ENCODE measurements at regions not wholly inside any gene's neighbourhood (a gene's known extent, or its start where the extent isn't known, plus 50 kb on each side); places are given as distances from the start of the nearest gene placed in this dataset.

GRCh38 chr17:49913226-49914095, 55.5 kb upstream of the DLX4 start:
- Histone ChIP-seq H3K27ac (ENCODE audit: low read depth, low read length) (no peak overlapping the region), H3K27me3 (ENCODE audit: low read length) (no peaks in the 10 kb centered on the region)

DNA sequence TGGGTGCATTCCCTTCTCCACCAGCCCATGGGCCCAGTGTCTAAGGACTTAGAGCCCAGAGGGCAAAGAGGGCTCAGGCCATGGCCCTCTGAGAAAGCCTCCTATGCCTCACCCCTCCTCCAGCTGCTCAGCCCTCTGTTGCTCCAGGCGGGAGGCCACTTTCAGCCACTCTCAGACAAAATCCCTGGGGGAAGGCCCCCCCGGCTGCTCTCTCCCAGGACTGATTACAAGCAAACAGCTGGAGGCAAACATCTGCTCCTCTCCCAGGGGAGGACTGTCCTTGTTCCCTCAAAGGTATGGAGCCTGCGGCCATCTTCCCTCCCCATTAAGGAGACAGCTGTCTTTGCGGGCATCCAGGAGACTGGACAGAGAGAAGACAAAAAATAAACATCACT, 54.9 kb upstream of the DLX4 start:
- Histone ChIP-seq H3K27me3 (ENCODE audit: low read length) (no peaks in the 10 kb centered on the region), H3F3A (ENCODE audit: insufficient read depth) (no peaks in the 10 kb centered on the region)

More at GRCh38 chr17:49913226-49914095, 55.5 kb upstream of the DLX4 start:
- Histone ChIP-seq H3K4me2 (ENCODE audit: low read depth, low read length, poor library complexity, severe bottlenecking) (no peak overlapping the region), H3K9ac (ENCODE audit: low read length) (no peak overlapping the region), H3K9me2 (replicated peaks; ENCODE audit: insufficient read depth, low read length) (no peaks in the 10 kb centered on the region), H3F3A (ENCODE audit: insufficient read depth) (no peaks in the 10 kb centered on the region), H4K20me1 (ENCODE audit: low read depth, low read length) (no peaks in the 10 kb centered on the region), H3K36me3 (ENCODE audit: low read length) (no peaks in the 10 kb centered on the region), H3K4me3 (ENCODE audit: insufficient read depth, low read length, poor library complexity, severe bottlenecking) (no peak overlapping the region), H2AFZ (ENCODE audit: low read depth, low read length, severe bottlenecking) (no peak overlapping the region), H3K9me3 (ENCODE audit: insufficient read depth, low read length) (no peaks in the 10 kb centered on the region), H3K79me2 (ENCODE audit: insufficient read depth, low read length) (no peaks in the 10 kb centered on the region)
- no peak for TF ChIP-seq EZH2phosphoT487 (conservative IDR thresholded peaks at IDR 0.05; ENCODE audit: low read length)
- TF ChIP-seq, protein P1, sequence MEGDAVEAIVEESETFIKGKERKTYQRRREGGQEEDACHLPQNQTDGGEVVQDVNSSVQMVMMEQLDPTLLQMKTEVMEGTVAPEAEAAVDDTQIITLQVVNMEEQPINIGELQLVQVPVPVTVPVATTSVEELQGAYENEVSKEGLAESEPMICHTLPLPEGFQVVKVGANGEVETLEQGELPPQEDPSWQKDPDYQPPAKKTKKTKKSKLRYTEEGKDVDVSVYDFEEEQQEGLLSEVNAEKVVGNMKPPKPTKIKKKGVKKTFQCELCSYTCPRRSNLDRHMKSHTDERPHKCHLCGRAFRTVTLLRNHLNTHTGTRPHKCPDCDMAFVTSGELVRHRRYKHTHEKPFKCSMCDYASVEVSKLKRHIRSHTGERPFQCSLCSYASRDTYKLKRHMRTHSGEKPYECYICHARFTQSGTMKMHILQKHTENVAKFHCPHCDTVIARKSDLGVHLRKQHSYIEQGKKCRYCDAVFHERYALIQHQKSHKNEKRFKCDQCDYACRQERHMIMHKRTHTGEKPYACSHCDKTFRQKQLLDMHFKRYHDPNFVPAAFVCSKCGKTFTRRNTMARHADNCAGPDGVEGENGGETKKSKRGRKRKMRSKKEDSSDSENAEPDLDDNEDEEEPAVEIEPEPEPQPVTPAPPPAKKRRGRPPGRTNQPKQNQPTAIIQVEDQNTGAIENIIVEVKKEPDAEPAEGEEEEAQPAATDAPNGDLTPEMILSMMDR (IDR thresholded peaks at IDR 0.05; ENCODE audit: insufficient read depth, low read length, poor library complexity, severe bottlenecking) = no peak

DNA sequence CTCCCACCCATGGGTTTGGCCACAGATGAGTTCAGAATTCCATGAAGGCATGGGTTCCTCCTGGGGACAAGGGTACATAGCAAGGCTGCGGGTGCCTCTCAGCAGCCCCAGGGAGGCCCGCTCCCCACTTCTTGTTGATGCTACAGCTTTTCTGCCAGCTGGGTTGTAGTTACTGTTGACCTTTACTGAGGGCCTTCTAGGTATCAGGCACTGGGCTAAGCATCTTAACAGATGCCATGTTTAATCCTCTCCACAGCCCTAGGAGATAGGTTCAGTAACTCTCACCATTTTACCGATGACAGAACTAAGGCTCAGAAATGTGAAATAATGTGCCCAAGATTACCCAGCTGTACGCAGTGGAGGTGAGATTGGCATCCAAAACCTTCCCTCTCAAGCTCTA, 54.3 kb upstream of the DLX4 start:
- no peaks in the 10 kb centered on the region for H3K36me3 ChIP-seq (ENCODE audit: low read length)
- H3K9ac ChIP-seq (ENCODE audit: low read length) = no peak overlapping the region
- no peaks in the 10 kb centered on the region for H3K27me3 ChIP-seq (ENCODE audit: low read length)
- H3K9me3 ChIP-seq (ENCODE audit: insufficient read depth, low read length) = no peaks in the 10 kb centered on the region
- H3K4me2 ChIP-seq (ENCODE audit: low read depth, low read length, poor library complexity, severe bottlenecking) = no peak overlapping the region
- no peaks in the 10 kb centered on the region for H4K20me1 ChIP-seq (ENCODE audit: low read depth, low read length)
- H3K27ac ChIP-seq (ENCODE audit: low read depth, low read length) = no peak overlapping the region
- H3K4me3 ChIP-seq (ENCODE audit: insufficient read depth, low read length, poor library complexity, severe bottlenecking) = no peak overlapping the region
- H2AFZ ChIP-seq (ENCODE audit: low read depth, low read length, severe bottlenecking) = no peak overlapping the region
- H3K9me2 ChIP-seq (replicated peaks; ENCODE audit: insufficient read depth, low read length) = no peaks in the 10 kb centered on the region
- H3K79me2 ChIP-seq (ENCODE audit: insufficient read depth, low read length) = no peaks in the 10 kb centered on the region
- TF ChIP-seq EZH2phosphoT487 (conservative IDR thresholded peaks at IDR 0.05; ENCODE audit: low read length) = no peak
- TF ChIP-seq, protein P1 (IDR thresholded peaks at IDR 0.05; ENCODE audit: insufficient read depth, low read length, poor library complexity, severe bottlenecking) = no peak
- no peaks in the 10 kb centered on the region for H3F3A ChIP-seq (ENCODE audit: insufficient read depth)

More for the DNA sequence above, 54.9 kb upstream of the DLX4 start:
- Histone ChIP-seq H3K9ac (ENCODE audit: low read length) (no peak overlapping the region), H3K9me3 (ENCODE audit: insufficient read depth, low read length) (no peaks in the 10 kb centered on the region), H3K79me2 (ENCODE audit: insufficient read depth, low read length) (no peaks in the 10 kb centered on the region), H2AFZ (ENCODE audit: low read depth, low read length, severe bottlenecking) (no peak overlapping the region), H4K20me1 (ENCODE audit: low read depth, low read length) (no peaks in the 10 kb centered on the region), H3K4me3 (ENCODE audit: insufficient read depth, low read length, poor library complexity, severe bottlenecking) (no peak overlapping the region), H3K4me2 (ENCODE audit: low read depth, low read length, poor library complexity, severe bottlenecking) (no peak overlapping the region), H3K9me2 (replicated peaks; ENCODE audit: insufficient read depth, low read length) (no peaks in the 10 kb centered on the region), H3K36me3 (ENCODE audit: low read length) (no peaks in the 10 kb centered on the region), H3K27ac (ENCODE audit: low read depth, low read length) (no peak overlapping the region)
- TF ChIP-seq, protein P1 (IDR thresholded peaks at IDR 0.05; ENCODE audit: insufficient read depth, low read length, poor library complexity, severe bottlenecking) = no peak
- no peak for TF ChIP-seq EZH2phosphoT487 (conservative IDR thresholded peaks at IDR 0.05; ENCODE audit: low read length)

All from SU-DHL-6 (cell line).